ENCODE measurements at regions not wholly inside any gene's neighbourhood (a gene's known extent, or its start where the extent isn't known, plus 50 kb on each side); places are given as distances from the start of the nearest gene placed in this dataset.

DNA sequence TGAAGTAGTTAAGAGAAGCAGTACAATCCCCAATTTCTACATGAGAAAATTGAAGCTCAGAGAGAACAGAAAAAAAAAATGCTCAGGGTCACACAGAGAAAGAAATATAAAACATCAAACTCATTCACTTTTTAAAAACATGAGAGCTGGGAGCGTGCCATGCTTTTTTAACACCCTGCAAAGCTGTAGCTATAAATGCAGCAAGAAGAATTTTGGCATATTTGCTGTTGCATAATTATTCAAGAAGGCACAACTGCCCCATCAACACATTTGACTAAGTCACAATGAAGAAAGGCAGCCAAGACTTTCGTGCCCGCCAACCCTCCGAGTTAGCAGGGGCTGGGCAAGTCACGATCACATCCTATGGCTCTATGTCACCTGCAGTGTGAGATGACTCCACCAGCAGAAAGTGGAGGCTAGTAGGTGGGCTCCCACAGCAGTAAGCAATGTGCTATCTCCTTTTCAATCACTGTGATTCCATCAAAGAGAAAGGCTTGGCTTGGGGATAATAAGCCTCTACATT is 214.8 kb downstream of the DHX15 start:
- TF ChIP-seq, protein P1, sequence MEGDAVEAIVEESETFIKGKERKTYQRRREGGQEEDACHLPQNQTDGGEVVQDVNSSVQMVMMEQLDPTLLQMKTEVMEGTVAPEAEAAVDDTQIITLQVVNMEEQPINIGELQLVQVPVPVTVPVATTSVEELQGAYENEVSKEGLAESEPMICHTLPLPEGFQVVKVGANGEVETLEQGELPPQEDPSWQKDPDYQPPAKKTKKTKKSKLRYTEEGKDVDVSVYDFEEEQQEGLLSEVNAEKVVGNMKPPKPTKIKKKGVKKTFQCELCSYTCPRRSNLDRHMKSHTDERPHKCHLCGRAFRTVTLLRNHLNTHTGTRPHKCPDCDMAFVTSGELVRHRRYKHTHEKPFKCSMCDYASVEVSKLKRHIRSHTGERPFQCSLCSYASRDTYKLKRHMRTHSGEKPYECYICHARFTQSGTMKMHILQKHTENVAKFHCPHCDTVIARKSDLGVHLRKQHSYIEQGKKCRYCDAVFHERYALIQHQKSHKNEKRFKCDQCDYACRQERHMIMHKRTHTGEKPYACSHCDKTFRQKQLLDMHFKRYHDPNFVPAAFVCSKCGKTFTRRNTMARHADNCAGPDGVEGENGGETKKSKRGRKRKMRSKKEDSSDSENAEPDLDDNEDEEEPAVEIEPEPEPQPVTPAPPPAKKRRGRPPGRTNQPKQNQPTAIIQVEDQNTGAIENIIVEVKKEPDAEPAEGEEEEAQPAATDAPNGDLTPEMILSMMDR (IDR thresholded peaks at IDR 0.05 in 4 of 5, conservative IDR thresholded peaks at IDR 0.05 in 1 of 5) = no peak
- no peak for TF ChIP-seq POLR2A (IDR thresholded peaks at IDR 0.05)
